MM.1S (cell line): ENCODE measurements at regions not wholly inside any gene's neighbourhood (a gene's known extent, or its start where the extent isn't known, plus 50 kb on each side); places are given as distances from the start of the nearest gene placed in this dataset.
A peak's percentile ranks its signal among the peaks of the same experiment; 100 is the strongest.
"Not testable (repeated sequence)": the region's sequence is repeated elsewhere in the genome, so short reads cannot be mapped to it uniquely, and the experiment has no call there.

Experiments
- DNase-seq: peaks from one replicate; pipeline ENCODE4 v3.0.0-alpha.2; 2015
- H2AFZ ChIP-seq: fragments of 300-600 bp; sonication (generic); 2 replicates; pipeline ENCODE4 v1.6.0; 2016; ENCODE audit warnings: antibody characterized with exemption, low read length
- H3F3A ChIP-seq: fragments of 300-600 bp; sonication (generic); 2 replicates; pipeline ENCODE4 v1.6.1; 2016; ENCODE audit warnings: mild to moderate bottlenecking, antibody characterized with exemption, low read length, moderate library complexity, mixed read lengths; ENCODE audit not compliant: insufficient read depth
- H3K27ac ChIP-seq: fragments of 300-600 bp; sonication (generic); 2 replicates; pipeline ENCODE4 v1.5.1; 2016; ENCODE audit warnings: mild to moderate bottlenecking, low read length
- H3K27me3 ChIP-seq: fragments of 300-600 bp; sonication (generic); replicated peaks from 2 replicates; pipeline ENCODE4 v1.6.0; 2016; ENCODE audit warnings: low read length; ENCODE audit not compliant: insufficient read depth
- H3K36me3 ChIP-seq: fragments of 300-600 bp; sonication (generic); replicated peaks from 2 replicates; pipeline ENCODE4 v1.6.1; 2016; ENCODE audit warnings: mild to moderate bottlenecking, low read length, mixed read lengths; ENCODE audit not compliant: insufficient read depth
- H3K4me1 ChIP-seq: fragments of 300-600 bp; sonication (generic); 2 replicates; pipeline ENCODE4 v1.6.1; 2016; ENCODE audit warnings: low read length, mixed read lengths
- H3K4me2 ChIP-seq: fragments of 300-600 bp; sonication (generic); 2 replicates; pipeline ENCODE4 v1.6.0; 2016; ENCODE audit warnings: low read depth, low read length
- H3K4me3 ChIP-seq: fragments of 300-600 bp; sonication (generic); 2 replicates; pipeline ENCODE4 v1.5.1; 2016; ENCODE audit warnings: low read length, mixed read lengths
- H3K79me2 ChIP-seq: fragments of 300-600 bp; sonication (generic); 2 replicates; pipeline ENCODE4 v1.6.1; 2016; ENCODE audit warnings: mixed run types, low read length, mixed read lengths
- H3K9ac ChIP-seq: fragments of 300-600 bp; sonication (generic); 2 replicates; pipeline ENCODE4 v1.6.1; 2016; ENCODE audit warnings: low read length, mixed read lengths
- H3K9me2 ChIP-seq: fragments of 300-600 bp; sonication (generic); replicated peaks from 2 replicates; pipeline ENCODE4 v1.6.1; 2016; ENCODE audit warnings: mild to moderate bottlenecking, low read length, mixed read lengths; ENCODE audit not compliant: insufficient read depth
- H3K9me3 ChIP-seq: fragments of 300-600 bp; sonication (generic); replicated peaks from 2 replicates; pipeline ENCODE4 v1.6.1; 2016; ENCODE audit warnings: mild to moderate bottlenecking, low read length, mixed read lengths; ENCODE audit not compliant: insufficient read depth
- H4K20me1 ChIP-seq: fragments of 300-600 bp; sonication (generic); 2 replicates; pipeline ENCODE4 v1.6.1; 2016; ENCODE audit warnings: mild to moderate bottlenecking, low read length, moderate library complexity, mixed read lengths; ENCODE audit not compliant: insufficient read depth
- CTCF ChIP-seq: fragments of 300-600 bp; sonication (generic); IDR thresholded peaks from 2 replicates; pipeline ENCODE4 v1.5.1; 2016; ENCODE audit warnings: antibody characterized with exemption, low read length, mixed read lengths
- EZH2 ChIP-seq: fragments of 300-600 bp; sonication (generic); optimal IDR thresholded peaks from 2 replicates; pipeline ENCODE3; 2017; ENCODE audit warnings: low read depth, mild to moderate bottlenecking, antibody characterized with exemption, low read length, mixed read lengths
- EZH2phosphoT487 ChIP-seq: fragments of 300-600 bp; sonication (generic); IDR thresholded peaks from 2 replicates; pipeline ENCODE4 v1.6.1; 2018; ENCODE audit warnings: antibody characterized with exemption, low read length

- H3K4me2 ChIP-seq = no peak overlapping the region
- no peak for TF ChIP-seq EZH2
- TF ChIP-seq CTCF = peak; percentile 28; the same call in 1 of the 2 replicates
- TF ChIP-seq EZH2phosphoT487 = no peak
- no peak overlapping the region for H2AFZ ChIP-seq
- H4K20me1 ChIP-seq = no peaks in the 10 kb centered on the region
- H3K79me2 ChIP-seq = no peaks in the 10 kb centered on the region
- no peaks in the 10 kb centered on the region for H3K27me3 ChIP-seq
- no peaks in the 10 kb centered on the region for H3K9me3 ChIP-seq
- H3K9ac ChIP-seq = no peak overlapping the region
- no peaks in the 10 kb centered on the region for H3F3A ChIP-seq
- no peak for DNase-seq
- no peaks in the 10 kb centered on the region for H3K9me2 ChIP-seq
- no peak overlapping the region for H3K4me3 ChIP-seq
- no peaks in the 10 kb centered on the region for H3K36me3 ChIP-seq
- no peak overlapping the region for H3K27ac ChIP-seq
- H3K4me1 ChIP-seq = no peaks in the 10 kb centered on the region
Observed at GRCh38 chr4:82275431-82276331, 98.1 kb downstream of the HNRNPD start.

- H4K20me1 ChIP-seq = not testable (repeated sequence)
Observed at GRCh38 chr4:82274700-82275099, 99.1 kb downstream of the HNRNPD start.

GRCh38 chr4:82272523-82272922, 101.3 kb downstream of the HNRNPD start:
- H3K9ac ChIP-seq, H3F3A ChIP-seq, H4K20me1 ChIP-seq, H3K4me2 ChIP-seq, H3K4me3 ChIP-seq, H2AFZ ChIP-seq, H3K27me3 ChIP-seq, H3K4me1 ChIP-seq, H3K9me3 ChIP-seq, DNase-seq, H3K36me3 ChIP-seq, H3K27ac ChIP-seq, H3K79me2 ChIP-seq, H3K9me2 ChIP-seq: not testable (repeated sequence)

More at GRCh38 chr4:82274700-82275099, 99.1 kb downstream of the HNRNPD start:
- H3K9me2 ChIP-seq, H3K4me2 ChIP-seq, DNase-seq, H3K36me3 ChIP-seq, H3K79me2 ChIP-seq, H3K4me3 ChIP-seq, H3F3A ChIP-seq, H3K4me1 ChIP-seq, H3K27ac ChIP-seq, H3K9me3 ChIP-seq, H2AFZ ChIP-seq, H3K27me3 ChIP-seq, H3K9ac ChIP-seq: not testable (repeated sequence)

GRCh38 chr4:82271915-82272480, 101.8 kb downstream of the HNRNPD start:
- DNase-seq, H3K4me3 ChIP-seq, H4K20me1 ChIP-seq, H3K79me2 ChIP-seq, H3K4me1 ChIP-seq, H3F3A ChIP-seq, H3K36me3 ChIP-seq, H2AFZ ChIP-seq, H3K27ac ChIP-seq, H3K27me3 ChIP-seq, H3K4me2 ChIP-seq, H3K9me2 ChIP-seq, H3K9me3 ChIP-seq, H3K9ac ChIP-seq: not testable (repeated sequence)
